ENCODE measurements at regions not wholly inside any gene's neighbourhood (a gene's known extent, or its start where the extent isn't known, plus 50 kb on each side); places are given as distances from the start of the nearest gene placed in this dataset.
A peak's percentile ranks its signal among the peaks of the same experiment; 100 is the strongest.

- ChIA-PET CTCF (no interaction called here), POLR2A (no interaction called here)
- DNase-seq (ENCODE audit: extremely low spot score): peak; percentile 20
- no peak for TF ChIP-seq LEF1 (IDR thresholded peaks at IDR 0.05; ENCODE audit: borderline replicate concordance)
- TF ChIP-seq FOXA1 (IDR thresholded peaks at IDR 0.05): no peak
- TF ChIP-seq PKNOX1 (IDR thresholded peaks at IDR 0.05): peak; percentile 48
Measured at GRCh38 chr2:71742953-71743601, 289.7 kb downstream of the DYSF start.

DNA sequence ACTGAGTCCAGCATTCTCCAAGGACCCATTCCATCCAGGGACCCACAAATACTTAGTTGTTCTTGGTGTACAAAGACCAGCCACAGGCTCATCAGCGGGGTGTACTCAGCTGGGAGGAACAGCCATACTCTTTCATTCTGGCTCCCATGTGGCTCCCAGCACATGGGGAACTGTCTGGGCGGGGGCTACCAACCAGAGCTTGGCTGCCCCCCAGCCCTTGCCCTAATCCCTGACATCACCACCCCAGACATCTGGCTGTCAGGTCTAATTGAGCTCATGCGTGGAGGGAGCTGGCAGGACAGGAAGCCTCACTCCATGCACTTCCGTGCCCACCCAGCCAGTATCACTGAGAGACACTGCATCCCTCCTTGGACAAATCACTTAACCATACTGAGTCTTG, 283.6 kb downstream of the DYSF start:
- DNase-seq (ENCODE audit: extremely low spot score): no peak
- POLR2A ChIA-PET: interaction anchor here (1.0 kb wide), 1 partner anchor 669 kb away, joined by 4 read pairs; the partner anchor contains the start of gene NAGK

DNA sequence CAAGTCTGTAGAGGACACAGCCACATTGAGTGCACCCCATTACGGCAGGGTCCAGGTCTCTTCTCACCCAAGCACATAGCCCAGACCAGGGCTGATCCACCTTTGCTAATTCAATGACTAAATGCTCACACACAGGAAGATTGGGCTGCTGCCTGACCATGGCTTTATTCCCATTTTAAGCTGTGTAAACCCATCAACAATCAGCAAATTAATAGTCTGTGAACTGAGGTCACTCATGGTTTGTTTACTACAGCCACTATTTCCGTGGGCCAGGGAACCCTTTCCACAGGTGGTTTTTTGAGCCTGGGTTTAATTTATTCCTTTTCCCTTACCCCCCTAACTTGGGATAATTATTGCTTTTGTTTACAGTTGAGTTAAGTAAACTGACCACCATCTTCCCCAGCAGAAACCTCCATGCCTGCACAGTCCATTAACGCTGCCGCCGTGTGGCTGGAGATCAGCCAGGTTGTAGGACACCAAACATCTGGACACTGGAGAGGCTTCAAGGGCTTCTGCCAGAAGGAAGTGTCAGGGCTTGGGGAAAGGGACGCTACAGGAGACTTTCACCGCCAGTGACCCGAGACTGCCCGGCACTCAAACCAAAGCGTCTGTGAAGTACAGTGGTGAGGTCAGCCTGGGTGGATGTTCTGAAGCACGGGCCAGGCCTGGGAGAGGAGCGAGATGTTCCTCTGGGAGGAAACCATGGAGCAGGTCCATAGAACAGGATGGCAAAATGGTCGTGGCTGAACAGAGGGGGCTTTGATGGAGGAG, 282.9 kb downstream of the DYSF start:
- TF ChIP-seq FOXK2 (IDR thresholded peaks at IDR 0.05) (no peak), ELF4 (IDR thresholded peaks at IDR 0.05) (no peak)
- DNase-seq (ENCODE audit: extremely low spot score): no peak
- ChIA-PET POLR2A (no interaction called here), CTCF (no interaction called here)

More for the DNA sequence above, 283.6 kb downstream of the DYSF start:
- TF ChIP-seq NFRKB (IDR thresholded peaks at IDR 0.05): no peak
- no peak for TF ChIP-seq ARNT (IDR thresholded peaks at IDR 0.05)
- TF ChIP-seq FOXA1 (IDR thresholded peaks at IDR 0.05): no peak
- TF ChIP-seq LEF1 (IDR thresholded peaks at IDR 0.05; ENCODE audit: borderline replicate concordance): no peak
- no peak for TF ChIP-seq ZNF384 (IDR thresholded peaks at IDR 0.05)
- TF ChIP-seq FOXK2 (IDR thresholded peaks at IDR 0.05): no peak
- TF ChIP-seq TARDBP (IDR thresholded peaks at IDR 0.05): no peak
- TF ChIP-seq PKNOX1 (IDR thresholded peaks at IDR 0.05): no peak
- no peak for TF ChIP-seq L3MBTL2 (conservative IDR thresholded peaks at IDR 0.05)
- no peak for TF ChIP-seq SP1 (IDR thresholded peaks at IDR 0.05)
- no peak for TF ChIP-seq BHLHE40 (IDR thresholded peaks at IDR 0.05; ENCODE audit: borderline replicate concordance)
- no peak for TF ChIP-seq SUZ12 (IDR thresholded peaks at IDR 0.05)
- TF ChIP-seq FOXM1 (IDR thresholded peaks at IDR 0.05; ENCODE audit: borderline replicate concordance): no peak
- no peak for TF ChIP-seq CTBP1 (IDR thresholded peaks at IDR 0.05; ENCODE audit: borderline replicate concordance)
- TF ChIP-seq ELF4 (IDR thresholded peaks at IDR 0.05): no peak
- CTCF ChIA-PET: no interaction called here

Measured in HEK293T (cell line).